ENCODE measurements at regions not wholly inside any gene's neighbourhood (a gene's known extent, or its start where the extent isn't known, plus 50 kb on each side); places are given as distances from the start of the nearest gene placed in this dataset.

DNA sequence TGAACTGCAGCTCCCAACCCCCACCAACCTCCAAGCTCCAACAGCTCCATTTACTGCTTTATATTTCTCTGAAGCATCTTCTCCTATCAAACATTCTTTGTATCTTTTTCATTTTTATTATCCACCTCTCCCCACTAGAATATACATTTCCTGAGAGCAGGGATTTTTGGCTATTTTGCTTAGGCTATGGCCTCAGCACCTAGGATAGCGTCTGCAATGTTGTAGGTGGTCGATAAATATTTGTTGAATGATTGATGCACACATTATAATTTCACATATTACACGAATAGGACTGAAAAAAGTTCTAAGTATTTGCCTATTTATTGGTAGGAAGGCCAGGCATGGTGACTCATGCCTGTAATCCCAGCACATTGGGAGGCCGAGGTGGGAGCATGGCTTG lies 658.7 kb upstream of the DIPK2B start:
- no peak for DNase-seq

DNA sequence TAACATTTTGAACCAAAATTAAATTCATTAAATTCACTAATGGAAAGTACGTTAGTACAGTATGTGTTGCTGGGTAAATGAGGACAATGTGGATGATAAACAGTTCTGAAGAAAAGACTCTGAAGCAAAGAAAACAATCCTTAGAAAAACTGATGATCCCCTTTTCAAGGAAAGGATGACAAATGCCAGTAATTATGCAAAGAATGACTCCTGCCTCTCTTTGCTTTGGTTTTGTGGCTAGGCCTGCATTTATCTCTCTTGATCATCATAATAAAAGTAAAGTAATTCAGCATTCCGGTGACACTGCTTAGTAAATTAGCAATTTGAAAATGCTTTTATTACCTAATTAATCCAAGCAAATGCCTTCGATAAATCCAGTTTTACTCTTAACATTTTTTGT lies 652.2 kb upstream of the DIPK2B start:
- no peak for DNase-seq

DNA sequence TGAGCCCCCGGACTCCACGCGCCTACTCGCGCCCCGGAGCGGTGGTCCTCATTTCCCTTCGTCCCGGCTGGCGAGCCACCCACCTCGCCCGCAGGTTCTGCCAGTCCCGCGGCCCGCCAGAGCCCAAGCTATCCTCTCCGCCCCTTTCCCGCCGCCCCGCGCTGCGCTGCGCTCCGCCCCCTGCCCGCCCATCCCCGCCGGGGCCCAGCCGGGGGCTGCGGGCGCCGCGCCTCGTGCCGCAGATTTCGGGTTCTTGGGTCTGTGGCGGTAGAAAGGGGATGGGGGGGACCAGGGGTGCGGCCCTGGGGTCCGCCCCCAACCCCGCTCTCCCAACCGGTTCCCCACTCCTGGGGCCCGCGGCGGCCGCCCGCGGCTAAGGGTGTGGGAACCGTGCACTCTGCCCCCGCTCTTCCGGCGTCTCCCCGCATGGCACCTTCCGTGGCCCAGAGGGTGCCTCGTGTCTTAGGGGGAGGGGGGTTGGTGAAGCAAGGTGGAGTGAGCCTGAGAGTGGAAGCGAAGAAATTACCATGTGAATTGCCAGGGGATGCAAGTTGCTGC lies 650.8 kb upstream of the DIPK2B start:
- DNase-seq: peak; percentile 60

DNA sequence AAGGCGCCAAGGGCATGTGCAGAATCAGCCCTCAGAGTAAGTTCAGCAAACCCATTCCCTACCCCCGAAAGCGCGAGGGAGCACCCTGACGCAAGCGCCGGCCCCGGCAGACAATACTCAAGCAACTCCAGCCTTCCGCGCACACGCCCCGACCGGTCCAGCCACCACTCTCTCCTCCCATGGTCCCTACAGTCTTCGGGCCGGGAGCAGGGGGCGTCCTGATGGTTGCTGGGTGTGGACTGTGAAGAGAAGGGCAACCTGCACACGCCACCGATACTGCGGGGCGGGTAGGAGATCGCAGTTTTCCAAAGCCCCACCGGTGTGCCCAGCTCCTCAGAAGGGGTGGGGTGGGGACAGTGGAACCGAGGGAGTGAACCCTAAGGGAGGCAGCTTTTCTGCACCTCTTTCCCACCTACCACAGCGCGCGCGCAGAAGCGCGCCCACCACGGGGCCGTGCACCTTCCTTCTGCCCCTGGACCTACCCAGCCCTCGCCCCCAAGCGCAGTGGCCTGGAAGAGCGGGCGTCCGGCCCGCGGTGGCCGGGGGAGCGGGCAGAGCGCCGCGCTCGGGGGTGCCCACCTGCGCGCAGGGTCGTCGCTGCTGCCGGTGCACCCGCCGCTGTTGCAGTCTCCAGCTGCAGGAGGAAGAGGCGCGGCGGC lies 650.2 kb upstream of the DIPK2B start:
- DNase-seq: peak; percentile 60

DNA sequence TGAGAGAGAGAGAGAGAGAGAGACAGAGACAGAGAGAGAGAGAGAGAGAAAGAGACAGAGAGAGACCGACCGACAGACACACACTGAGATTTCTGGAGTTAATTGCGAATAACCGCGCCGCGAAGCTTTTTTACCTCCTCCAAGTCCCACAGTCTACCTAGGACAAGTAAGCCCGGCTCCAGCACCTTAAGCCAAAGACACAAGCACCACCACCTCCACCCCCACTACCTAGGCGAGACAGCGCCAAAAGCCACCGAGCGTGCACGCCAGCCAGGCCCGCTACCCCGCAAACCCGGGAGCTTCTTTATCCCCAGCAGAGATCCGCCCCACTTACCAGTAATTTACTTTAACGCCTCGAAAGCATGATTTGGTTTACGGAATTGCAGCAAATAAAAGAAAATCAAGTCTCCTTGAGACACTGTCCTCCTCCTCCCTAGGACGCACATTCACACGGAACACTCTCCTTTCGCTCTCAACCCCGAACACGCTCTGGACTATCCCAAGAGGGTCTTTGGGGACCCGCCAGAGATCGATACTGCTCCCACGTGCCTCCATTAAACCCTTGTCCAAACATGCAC lies 649.6 kb upstream of the DIPK2B start:
- DNase-seq: peak; percentile 22

DNA sequence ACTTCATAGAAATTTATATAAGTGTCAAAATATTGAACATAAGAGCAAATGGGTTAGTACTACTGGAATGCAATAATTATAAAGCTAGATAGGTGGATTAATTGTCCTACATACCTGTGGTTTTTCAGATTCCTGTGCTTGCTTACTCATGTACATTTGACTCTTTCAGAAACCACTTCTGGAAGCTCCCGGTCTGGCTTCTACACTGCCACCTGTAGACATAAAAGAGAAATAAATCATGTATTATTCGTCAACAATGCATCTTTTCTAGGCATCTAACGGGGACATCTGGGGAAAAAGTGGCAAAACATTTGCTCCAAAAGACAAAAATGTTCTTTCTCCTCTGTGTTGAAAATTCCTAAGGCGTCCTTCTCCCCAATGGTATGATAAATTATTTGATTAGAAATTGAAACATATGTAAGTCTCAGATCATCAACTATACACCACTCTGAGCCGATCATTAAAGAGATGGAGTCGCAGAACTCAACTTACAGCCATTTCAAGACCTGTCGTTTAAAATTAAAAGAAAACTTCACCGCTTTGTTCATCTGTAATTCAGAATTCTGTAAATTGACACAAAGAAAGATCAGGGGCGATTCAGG lies 648.7 kb upstream of the DIPK2B start:
- peak; percentile 70 for DNase-seq

DNA sequence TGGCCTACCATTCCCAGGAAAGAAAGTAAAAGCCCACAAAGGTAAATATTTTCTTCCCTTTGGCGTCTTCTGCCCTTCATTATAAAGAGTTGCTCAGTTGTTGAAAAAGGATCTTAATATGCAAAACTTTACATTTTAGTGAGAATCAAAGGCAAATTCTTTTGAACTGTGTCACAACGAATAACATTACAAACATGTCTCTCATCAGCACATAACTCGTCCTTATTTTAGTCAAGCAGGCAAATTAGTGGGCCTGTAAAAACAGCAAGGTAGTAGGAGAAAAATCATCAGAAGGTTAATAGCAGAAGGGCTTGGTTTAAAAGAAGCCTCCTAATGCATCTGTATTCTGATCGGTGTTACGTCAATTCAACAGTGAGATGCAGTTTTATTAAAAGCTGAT lies 647.3 kb upstream of the DIPK2B start:
- no peak for DNase-seq

DNA sequence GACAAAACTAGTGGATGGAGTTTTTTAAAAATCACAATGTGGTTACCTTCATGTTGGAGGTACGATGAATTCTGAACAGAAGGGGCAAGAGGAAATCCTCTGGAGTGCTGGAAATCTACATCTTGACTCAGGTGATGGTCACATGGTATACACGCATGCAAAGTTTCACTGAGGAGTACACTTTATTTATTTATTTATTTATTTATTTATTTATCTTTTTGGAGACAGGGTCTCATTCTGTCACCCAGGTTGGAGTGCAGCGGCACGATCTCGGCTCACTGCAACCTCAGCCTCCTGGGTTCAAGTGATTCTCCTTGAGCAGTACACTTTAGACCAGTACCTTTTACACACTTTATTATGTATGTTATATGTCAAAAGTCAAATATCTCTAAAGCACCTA lies 645.7 kb upstream of the DIPK2B start:
- DNase-seq: no peak

DNA sequence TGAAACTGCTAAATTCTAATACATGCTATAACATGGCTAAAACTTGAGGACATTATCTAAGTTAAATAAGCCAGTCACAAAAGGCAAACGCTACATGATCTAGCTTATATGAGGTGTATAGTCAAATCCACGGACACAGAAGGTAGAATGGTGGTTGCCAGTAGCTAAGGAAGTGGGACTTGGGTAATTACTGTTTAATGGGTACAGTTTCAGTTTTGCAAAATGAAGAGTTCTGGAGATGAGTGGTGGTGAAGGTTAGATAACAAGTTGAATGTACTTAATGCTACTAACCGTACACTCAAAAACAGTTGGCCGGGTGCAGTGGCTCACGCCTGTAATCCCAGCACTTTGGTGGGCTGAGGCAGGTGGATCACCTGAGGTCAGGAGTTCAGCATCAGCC lies 644.5 kb upstream of the DIPK2B start:
- DNase-seq: no peak

DNA sequence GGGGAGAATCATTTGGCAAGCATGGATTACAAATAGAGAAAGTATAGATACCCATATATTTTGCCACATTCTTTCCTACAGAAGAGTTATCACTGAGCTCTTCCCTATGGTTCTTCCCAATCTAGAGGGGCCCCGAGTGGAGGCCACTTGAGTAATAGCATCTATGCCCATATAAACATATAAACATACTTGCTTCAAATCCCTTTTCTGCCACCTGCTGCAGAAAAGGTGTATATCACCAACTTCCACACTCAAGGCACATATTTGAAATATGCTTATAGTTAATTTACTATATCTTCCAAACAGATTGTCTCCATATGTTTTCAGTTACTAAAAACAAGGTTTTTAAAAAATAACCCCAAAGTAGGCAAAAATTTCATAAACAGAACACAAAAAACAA lies 642.8 kb upstream of the DIPK2B start:
- peak; percentile 53 for DNase-seq

DNA sequence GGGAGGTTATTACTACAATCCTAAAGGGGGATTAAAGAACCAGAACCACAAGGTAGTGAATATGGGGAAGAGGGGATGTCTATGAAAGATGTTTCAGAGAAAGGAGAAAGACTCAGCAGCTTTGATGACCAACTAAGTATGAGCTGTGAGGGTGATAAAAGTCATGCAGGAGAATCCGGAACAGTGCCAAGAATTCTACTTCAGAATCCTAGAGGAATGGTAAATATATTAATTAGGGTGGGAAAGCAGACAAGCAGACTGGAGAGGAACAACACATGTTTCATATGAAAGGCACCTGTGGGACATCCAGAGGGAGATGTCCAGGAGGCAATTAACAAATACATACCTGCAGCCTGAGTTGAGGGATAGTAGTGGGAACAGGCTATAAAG lies 642.2 kb upstream of the DIPK2B start:
- DNase-seq: no peak

DNA sequence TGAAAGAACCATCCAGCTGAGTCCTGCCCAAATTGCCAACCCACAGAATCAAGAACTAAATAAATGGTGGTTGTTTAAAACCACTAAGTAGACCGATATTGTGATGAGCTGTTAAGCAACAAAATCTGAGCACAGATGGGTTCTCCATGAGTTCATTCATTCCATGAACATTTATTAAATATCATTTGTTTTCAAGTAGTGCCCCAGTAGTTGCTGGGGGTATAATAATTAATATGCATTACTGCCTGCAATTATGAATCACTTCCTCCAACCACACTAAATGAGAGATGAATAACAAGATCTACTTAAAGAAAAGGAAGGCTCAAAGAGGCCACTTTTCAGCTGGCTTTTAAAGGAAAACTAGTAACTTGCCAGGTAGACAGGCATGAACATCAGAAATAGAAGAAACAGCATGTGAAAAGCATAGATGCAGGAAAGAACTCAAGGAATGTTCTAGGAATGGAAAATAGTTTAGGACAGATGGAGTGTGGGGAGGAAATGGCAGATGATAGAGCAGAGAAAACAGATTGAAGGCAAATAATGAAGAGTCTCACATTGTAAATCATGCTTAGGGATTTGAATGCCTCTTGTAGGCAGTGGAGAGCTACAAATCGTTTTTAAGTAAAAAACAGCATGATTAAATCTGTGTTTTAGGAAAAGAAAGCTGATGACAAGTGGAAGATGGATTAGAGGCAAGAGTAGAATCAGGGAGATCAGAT lies 641.7 kb upstream of the DIPK2B start:
- no peak for DNase-seq

DNA sequence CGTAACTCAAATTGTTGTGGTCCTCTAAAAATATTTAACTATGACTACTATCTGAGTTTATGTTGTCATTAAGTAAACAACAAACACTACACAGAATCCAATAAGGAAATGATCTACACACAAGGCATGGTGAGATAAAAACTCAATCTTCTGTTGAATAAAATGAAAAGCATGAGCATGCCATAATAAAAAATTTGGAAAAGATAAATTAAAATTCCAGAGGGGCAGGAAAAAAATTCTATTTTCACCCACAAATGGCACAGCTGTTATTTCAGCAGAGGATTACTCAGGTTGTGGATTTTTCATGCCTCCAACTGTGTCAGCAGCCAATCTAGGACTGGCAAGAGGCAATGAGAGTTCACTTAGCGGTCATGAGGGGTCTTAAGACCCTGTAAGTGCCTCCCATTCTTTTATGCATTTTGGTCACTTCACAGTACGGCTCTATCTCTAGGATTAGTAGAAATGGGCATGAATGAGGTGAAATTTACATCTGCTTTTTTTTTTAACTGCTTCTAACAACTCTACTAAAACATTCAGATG lies 639.8 kb upstream of the DIPK2B start:
- no peak for DNase-seq

DNA sequence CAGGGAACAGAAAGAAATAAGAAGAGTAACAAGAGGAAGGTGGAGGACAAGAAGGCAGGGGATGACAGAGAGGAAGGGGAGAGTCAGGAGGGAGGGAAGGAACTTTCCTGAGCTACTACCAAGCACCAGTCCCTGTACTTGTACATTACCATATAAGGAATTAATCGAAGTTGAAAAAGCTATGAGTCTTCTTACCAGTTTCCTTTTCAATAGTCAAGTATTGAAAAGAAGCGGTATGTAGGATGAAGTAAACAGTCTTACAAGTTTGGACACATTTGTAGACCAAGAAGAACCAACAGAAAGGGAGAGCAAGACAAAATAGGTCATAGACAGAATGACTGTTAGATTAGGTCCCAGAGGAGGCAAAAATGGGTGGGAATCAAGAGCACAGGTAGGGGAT lies 629.7 kb upstream of the DIPK2B start:
- no peak for DNase-seq

DNA sequence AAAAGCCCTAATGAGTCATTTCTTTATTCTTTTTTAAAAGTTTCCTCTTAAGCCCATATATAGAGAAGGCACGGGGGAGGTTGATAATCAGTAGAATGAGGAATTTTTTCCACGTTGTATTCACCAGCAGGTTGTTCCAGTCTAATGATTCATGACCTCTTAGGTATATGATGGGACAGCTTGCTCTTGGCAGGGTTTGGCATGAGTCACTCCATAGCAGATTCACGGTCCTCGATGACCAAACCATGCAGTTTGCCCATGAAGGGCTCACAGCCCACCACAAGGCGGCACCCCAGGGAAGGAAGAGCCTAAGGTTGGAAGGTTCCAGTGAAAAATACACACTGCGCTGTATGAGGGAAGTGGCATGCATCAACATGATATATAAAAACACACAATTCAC lies 623.8 kb upstream of the DIPK2B start:
- peak; percentile 49 for DNase-seq

DNA sequence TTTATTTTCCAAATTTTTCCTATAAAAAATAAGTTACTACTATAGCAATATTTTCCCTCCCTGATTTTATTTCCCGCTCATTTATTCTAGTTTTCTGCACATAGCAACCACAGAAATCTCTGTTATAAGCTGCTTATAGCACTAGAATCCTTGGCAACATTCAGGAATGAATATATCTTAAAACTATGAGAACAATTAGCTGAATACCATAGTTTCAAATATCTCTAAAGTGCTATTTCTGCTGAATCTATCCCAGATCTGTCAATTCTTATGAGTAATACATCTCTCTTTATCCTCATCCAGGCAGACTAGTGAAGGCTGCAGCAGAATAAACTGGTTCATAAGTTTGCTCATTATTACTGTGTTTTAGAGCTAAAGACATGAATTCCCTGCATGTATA lies 622.9 kb upstream of the DIPK2B start:
- DNase-seq: no peak

DNA sequence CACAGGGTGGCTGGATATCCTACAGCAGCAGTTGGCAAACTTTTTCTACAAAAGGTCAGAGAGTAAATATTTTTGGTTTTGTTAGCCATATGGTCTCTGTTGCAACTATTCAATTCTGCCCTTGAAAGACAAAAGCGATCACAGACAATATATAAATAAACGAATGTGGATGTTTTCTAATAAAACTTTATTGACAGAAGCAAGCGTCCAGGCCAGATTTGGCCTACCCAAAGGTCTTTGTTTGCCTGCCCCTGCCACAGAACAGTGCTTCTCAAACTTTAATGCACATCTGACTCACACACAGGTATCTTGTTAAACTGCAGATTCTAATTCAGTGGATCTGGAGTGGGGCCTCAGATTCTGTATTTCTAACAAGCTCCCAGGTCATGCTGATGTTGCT lies 621.4 kb upstream of the DIPK2B start:
- DNase-seq: no peak

DNA sequence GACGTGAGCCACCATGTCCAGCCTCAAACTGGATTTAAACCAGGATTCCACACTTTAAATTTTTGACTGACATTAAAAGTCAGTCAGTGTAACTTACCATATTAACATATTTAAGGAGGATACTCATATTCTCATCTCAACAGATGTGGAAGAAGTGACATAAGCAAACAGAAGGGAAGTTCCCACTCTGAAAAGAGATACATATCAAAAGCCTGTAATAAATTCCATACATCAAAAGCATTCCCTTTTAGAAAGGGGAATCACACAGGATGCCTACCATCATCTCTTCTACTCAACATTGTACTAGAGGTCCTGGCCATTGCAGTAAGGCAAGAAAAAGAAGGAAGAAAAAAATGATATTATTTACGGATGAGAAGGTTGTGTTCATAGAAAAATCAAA lies 618.2 kb upstream of the DIPK2B start:
- DNase-seq: no peak

DNA sequence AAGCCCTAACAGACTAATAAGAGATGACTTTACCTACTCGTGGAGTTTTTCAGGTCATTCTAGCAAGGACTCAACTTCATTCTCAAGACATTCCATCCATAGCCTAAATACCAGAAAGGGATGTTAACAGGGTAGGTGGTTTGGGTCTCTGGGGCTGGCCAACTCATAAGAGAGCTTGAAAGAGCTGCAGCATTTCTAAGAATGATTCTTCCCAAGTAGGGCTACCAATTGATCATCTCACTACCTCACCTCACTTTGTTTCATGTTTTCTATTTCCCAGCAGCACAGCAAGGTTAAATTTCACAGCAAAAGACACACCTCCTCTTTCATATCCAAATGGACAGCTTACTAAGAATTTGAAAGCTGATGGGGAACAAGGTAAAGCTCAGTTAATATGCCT lies 614.8 kb upstream of the DIPK2B start:
- no peak for DNase-seq

DNA sequence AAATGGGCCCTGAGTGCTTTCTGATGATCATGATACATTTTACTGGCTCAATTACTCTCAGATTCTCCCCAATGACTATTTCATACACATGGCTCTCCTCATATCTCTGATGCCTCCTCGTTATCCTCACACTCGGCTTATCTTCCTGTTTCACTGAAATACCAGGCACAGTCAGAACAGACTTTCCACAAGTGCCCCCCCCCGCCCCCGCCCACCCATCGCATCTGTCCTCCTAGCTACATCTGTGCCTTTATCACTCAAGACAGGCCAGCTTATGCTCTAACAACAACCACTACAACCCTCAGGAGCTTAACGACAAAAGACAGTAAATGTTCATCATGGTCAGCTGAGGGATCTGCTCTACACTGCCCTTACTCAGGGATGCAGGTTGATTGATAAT lies 610.6 kb upstream of the DIPK2B start:
- DNase-seq: peak; percentile 78

DNA sequence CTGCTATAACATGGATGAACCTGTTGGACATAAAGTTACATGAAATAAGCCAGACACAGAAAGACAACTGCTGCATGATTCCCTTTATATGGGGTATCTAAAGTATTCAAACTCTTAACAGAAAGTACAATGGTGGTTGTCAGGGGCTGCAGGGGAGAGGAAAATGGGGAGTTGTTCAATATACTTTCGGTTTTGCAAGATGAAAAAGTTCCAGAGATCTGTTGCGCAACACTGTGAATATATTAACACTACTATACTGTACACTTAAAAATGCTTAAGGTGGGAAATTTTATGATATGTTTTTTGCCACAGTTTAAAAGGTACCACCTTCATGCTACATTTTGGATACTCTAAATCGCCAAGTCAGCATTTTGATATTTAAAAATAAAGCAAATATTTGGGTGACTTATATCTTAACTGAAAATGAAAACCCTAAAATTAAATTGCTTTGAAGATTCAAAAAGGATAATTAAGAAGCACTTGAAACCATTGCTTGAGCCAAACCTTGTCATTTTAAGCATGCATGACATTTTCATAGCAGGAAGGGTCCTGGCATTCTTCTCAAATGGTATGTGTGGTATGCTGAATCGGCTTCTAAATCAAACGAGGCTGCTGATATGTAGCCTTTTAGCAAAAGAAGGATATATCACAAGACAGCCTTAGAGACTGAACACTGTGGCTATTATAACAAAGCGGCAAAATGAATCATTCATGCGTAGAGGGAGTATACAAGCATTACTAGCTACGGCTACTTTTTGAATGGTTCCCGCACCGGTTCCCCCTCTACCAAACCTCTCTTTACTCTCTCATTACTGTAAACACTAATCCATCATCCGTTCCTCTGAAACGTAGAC lies 607.1 kb upstream of the DIPK2B start:
- DNase-seq: peak; percentile 57

DNA sequence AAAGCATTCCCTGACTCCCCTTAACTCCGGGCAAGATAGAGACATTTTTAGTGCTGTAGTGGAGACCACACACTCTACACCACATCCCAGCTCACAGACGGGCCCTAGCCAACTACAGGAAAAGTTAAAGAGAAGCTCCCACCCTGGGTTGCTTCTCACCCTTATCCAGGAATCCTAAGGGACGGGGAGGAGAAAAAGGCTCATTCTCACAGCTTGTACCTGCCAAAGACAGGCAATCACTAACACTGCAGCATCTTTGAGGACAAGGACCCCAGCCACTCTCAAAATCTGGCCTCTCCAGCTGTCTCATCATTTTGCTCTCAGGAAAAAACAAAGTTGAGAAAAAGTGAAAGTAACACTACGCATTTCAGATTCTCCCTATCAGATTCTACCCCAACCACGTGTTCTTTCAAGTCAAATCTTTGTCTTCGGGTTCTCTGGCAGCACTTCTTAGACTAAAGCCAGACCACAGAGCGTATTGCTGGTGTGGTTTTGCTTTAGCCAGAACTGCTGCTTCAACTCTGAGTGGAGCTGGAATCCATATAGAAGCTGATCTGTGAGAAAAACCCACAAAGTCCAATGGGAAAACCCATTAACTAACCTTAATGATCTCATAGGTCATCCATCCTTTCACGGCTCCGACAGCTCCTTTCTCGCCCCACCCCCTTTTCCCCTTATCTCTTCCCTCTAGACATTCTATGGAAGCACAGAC lies 605.9 kb upstream of the DIPK2B start:
- peak; percentile 78 for DNase-seq

Measured in hematopoietic multipotent progenitor cell treated with erythropoietin and hydrocortisone succinate and interleukin-3 and kit ligand, for 4 days (in vitro differentiated cells).